ENCODE measurements at regions not wholly inside any gene's neighbourhood (a gene's known extent, or its start where the extent isn't known, plus 50 kb on each side); places are given as distances from the start of the nearest gene placed in this dataset.

GRCh38 chr6:133693565-133693964 is 195.3 kb upstream of the TCF21 start:
- DNase-seq (ENCODE audit: low read depth) = no peak

- no peak for DNase-seq (ENCODE audit: low read depth)
Observed at GRCh38 chr6:133697185-133697584, 191.7 kb upstream of the TCF21 start.

GRCh38 chr6:133697666-133698065 is 191.2 kb upstream of the TCF21 start:
- DNase-seq (ENCODE audit: low read depth) = no peak

GRCh38 chr6:133698272-133698671 is 190.6 kb upstream of the TCF21 start:
- no peak for DNase-seq (ENCODE audit: low read depth)

- no peak for DNase-seq (ENCODE audit: low read depth)
Observed at GRCh38 chr6:133699741-133700385, 189.1 kb upstream of the TCF21 start.

- peak; percentile 99 for DNase-seq (ENCODE audit: low read depth)
Observed at GRCh38 chr6:133701633-133702331, 187.1 kb upstream of the TCF21 start.

- no peak for DNase-seq (ENCODE audit: low read depth)
Observed at GRCh38 chr6:133704371-133704770, 184.5 kb upstream of the TCF21 start.

- no peak for DNase-seq (ENCODE audit: low read depth)
Observed at GRCh38 chr6:133705066-133705465, 183.8 kb upstream of the TCF21 start.

GRCh38 chr6:133705731-133706130 is 183.2 kb upstream of the TCF21 start:
- DNase-seq (ENCODE audit: low read depth) = no peak

- DNase-seq (ENCODE audit: low read depth) = peak; percentile 14
Observed at GRCh38 chr6:133707456-133707855, 181.5 kb upstream of the TCF21 start.

GRCh38 chr6:133710826-133711225 is 178.1 kb upstream of the TCF21 start:
- no peak for DNase-seq (ENCODE audit: low read depth)

GRCh38 chr6:133715270-133715669 is 173.6 kb upstream of the TCF21 start:
- no peak for DNase-seq (ENCODE audit: low read depth)

- DNase-seq (ENCODE audit: low read depth) = no peak
Observed at GRCh38 chr6:133724726-133725125, 164.2 kb upstream of the TCF21 start.

- no peak for DNase-seq (ENCODE audit: low read depth)
Observed at GRCh38 chr6:133726188-133726587, 162.7 kb upstream of the TCF21 start.

GRCh38 chr6:133730881-133731280 is 158.0 kb upstream of the TCF21 start:
- DNase-seq (ENCODE audit: low read depth) = no peak

- no peak for DNase-seq (ENCODE audit: low read depth)
Observed at GRCh38 chr6:133740218-133740617, 148.7 kb upstream of the TCF21 start.

GRCh38 chr6:133740816-133741215 is 148.1 kb upstream of the TCF21 start:
- no peak for DNase-seq (ENCODE audit: low read depth)

GRCh38 chr6:133741375-133741861 is 147.5 kb upstream of the TCF21 start:
- DNase-seq (ENCODE audit: low read depth) = no peak

GRCh38 chr6:133743621-133744020 is 145.3 kb upstream of the TCF21 start:
- DNase-seq (ENCODE audit: low read depth) = no peak

- no peak for DNase-seq (ENCODE audit: low read depth)
Observed at GRCh38 chr6:133746417-133746770, 142.5 kb upstream of the TCF21 start.

GRCh38 chr6:133748628-133749027 is 140.3 kb upstream of the TCF21 start:
- no peak for DNase-seq (ENCODE audit: low read depth)

- DNase-seq (ENCODE audit: low read depth) = no peak
Observed at GRCh38 chr6:133749427-133749826, 139.5 kb upstream of the TCF21 start.

- no peak for DNase-seq (ENCODE audit: low read depth)
Observed at GRCh38 chr6:133752129-133752528, 136.8 kb upstream of the TCF21 start.

- no peak for DNase-seq (ENCODE audit: low read depth)
Observed at GRCh38 chr6:133753756-133754155, 135.2 kb upstream of the TCF21 start.

Data from CMK (cell line).